GM21360 (cell line): ENCODE measurements at regions not wholly inside any gene's neighbourhood (a gene's known extent, or its start where the extent isn't known, plus 50 kb on each side); places are given as distances from the start of the nearest gene placed in this dataset.

Experiments used
- ATAC-seq: cut with Tn5 transposase; IDR thresholded peaks from one replicate; pipeline ENCODE4 v1.9.1; 2021; ENCODE audit warnings: mild to moderate bottlenecking, moderate library complexity; ENCODE audit not compliant: unreplicated experiment

- ATAC-seq: no peak
These were observed 115.5 kb downstream of the PAPOLA start for GRCh38 chr14:96617635-96618034.

- no peak for ATAC-seq
These were observed 120.7 kb downstream of the PAPOLA start for GRCh38 chr14:96622926-96623325.

DNA sequence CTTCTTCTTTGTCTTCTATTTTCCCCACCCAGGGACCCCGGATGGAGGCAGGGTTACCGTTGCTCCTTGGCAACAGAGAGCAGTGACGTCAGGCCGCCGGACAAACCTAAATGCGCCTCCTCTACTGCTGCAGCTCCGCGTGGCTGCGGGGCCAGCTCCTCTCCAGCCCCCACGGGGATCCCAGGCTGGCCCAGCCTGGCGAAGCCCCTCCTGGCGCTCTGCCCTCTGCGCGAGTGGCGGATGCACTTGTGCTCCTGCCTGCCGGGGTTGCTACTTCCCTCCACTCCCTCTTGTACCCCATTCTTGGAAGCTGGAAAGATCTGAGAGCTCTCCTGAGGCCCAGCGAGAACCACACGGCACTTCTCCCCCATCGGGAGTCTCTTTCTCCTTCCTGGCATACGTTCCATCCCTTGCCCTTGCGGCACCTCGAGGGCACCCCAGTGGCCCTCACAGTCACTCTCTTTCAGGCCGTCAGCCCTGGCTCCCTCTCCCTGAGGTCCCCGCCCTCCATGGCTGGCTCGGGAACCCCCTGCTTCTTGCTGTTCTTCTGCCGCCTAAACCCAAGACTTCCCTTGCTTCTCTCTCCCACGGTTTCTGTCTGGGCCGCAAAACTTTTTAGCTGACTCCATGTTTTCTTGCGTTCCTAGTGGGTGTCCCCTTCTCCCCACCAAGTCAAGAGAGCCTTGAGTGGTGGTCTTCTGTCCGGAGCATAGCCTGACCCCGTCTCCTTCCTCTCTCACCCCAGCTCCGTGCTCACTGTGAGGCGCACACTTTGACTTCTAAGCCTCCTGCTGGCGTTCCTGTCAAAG lies 121.7 kb downstream of the PAPOLA start:
- ATAC-seq: no peak

GRCh38 chr14:96624661-96625425 lies 122.7 kb downstream of the PAPOLA start:
- ATAC-seq: no peak

GRCh38 chr14:96625426-96625985 lies 123.3 kb downstream of the PAPOLA start:
- no peak for ATAC-seq

DNA sequence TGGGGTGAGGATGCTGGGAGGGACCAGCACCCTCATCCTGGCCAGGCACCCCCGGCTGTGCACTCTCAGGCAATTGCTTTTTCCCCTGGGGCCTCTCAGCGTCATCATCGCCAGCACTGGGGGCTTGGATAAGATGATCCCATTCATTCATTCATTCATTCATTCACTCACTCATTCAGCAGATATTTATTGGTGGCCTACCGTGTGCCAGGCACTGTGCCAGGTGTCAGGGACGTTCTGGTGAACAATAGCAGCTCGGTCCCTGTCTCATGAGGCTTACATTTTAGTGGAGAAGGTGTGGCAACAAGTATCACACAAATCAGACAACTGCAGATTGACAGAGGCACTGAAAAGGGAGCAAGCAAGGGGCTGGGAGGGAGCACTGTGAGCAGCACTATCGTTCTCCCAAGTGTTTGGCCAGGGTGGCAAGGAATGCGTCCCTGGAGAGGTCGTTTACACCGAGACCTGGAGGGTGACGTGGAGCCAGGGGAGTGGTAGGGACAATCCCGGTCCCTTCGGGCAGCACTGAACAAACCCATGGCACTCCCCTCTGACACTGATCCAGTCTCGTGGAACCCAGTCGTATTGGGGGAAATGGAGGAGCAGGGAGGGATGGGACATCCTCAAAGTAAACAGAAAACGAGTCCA lies 124.1 kb downstream of the PAPOLA start:
- ATAC-seq: no peak

- ATAC-seq: no peak
These were observed 124.7 kb downstream of the PAPOLA start for GRCh38 chr14:96626916-96627315.

- ATAC-seq: no peak
These were observed 125.2 kb downstream of the PAPOLA start for GRCh38 chr14:96627386-96627785.

GRCh38 chr14:96627811-96628775 lies 125.9 kb downstream of the PAPOLA start:
- ATAC-seq: no peak

DNA sequence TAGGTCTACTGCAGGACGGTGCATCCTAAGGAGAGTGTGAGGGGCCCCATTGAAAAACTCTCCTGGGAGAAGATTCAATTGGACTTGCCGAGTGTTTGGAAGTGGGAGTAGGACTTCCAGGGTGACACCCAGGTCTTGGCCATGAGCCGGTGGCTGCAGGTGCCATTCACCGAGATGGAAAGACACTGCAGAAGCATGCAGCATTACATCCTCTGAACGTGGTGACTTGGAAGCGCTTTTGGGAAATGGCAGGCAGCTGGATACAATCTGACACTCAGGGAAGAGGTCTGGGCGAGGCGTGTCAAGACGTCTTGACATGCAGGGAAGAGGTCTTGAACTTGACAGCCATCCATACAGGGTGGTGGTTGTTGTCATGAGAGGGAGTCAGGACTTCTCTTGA lies 126.9 kb downstream of the PAPOLA start:
- no peak for ATAC-seq

GRCh38 chr14:96629558-96630222 lies 127.5 kb downstream of the PAPOLA start:
- no peak for ATAC-seq

DNA sequence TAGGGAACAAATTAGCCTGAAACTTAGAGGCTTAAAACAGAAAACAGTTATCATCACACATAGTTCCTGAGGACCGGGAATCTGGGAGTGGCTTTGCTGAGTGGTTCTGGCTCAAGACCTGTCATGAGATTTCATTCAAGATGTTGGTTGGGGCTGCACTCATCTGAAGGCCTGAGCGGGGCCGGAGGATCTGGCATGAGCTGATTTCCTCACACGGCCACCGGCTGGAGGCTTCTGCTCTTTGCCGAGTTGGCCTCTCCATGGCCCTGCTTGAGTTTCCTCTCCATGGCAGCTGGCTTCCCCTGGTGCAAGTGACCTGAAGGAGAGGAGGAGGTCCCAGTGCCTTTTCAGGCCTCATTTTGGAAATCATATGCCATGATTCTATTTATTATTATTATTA lies 128.1 kb downstream of the PAPOLA start:
- no peak for ATAC-seq

GRCh38 chr14:96631030-96631429 lies 128.8 kb downstream of the PAPOLA start:
- ATAC-seq: no peak

DNA sequence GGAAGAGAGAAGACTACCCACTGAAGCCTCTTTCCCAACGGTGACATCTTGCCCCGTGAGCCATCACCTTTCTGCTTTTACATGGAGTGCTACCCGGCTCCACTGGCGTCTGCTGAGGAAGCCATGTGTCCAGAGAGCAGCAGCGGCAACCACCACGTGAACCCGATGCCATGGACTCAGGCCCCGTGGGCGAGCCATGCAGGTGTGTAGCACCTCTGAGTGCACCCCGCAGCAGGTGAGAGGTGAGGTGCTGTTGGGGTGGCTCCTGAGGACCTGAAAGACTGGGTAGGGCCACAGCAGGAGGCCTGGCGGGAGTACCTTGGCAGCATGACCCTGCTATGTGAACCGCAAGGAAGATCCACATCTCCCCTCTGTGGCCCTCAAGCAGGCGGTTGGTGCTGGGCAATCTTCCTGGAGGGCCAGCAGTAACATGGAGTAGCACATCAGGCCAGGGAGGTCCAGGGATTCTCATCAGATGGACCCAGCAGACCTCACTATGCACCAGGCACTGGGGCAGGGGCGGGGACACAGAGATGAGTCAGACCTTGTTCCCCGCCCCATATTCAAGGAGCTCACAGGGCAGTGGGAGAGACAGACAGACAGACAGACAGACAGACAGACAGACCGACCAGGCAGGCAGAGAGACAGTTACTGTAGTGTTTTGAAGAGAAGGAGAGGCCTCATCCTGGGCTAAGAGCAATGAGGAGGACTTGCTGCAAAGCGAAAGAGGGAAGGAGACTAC lies 129.6 kb downstream of the PAPOLA start:
- no peak for ATAC-seq

GRCh38 chr14:96632363-96632758 lies 130.2 kb downstream of the PAPOLA start:
- ATAC-seq: no peak

DNA sequence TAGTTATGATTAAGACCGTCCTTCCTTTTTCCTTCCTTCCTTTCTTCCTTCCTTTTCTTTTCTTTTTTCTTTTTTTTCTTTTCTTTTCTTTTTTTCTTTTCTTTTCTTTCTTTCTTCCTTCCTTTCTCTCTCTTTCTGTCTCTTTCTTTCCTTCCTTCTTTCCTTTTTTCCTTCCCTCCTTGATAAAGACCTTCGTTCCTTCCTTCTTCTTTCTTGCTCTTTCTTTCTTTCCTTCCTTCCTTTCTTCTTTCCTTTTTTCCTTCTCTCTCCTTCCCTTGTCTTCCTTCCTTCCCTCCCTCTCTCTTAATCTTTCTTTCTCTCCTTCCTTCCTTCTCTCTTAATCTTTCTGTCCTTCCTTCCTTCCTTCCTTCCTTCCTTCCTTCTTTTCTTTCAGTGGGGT lies 130.9 kb downstream of the PAPOLA start:
- no peak for ATAC-seq

DNA sequence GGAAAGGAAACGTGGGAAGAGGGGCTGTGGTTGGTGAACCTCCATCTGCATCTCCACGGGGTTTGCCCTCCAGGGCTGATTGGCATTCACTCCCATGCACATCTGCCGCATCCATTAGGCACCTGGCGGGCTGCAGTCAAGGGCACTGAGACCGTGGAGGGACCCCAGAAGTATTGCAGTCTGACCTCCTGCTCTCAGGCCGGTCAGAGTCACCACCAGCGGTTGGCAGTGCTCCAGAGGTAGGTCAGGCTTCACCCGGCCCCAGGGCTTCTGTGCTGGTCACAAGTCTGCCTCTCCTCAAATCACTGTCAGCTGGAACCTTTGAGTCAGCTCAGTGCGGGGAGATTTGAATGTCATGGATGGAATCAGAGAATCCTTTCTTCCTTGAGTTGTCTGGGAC lies 132.3 kb downstream of the PAPOLA start:
- no peak for ATAC-seq

GRCh38 chr14:96634896-96635295 lies 132.7 kb downstream of the PAPOLA start:
- ATAC-seq: no peak

GRCh38 chr14:96635850-96636249 lies 133.7 kb downstream of the PAPOLA start:
- ATAC-seq: no peak
